Parathyroid adenoma (tissue), 2 donors: ENCODE measurements at regions not wholly inside any gene's neighbourhood (a gene's known extent, or its start where the extent isn't known, plus 50 kb on each side); places are given as distances from the start of the nearest gene placed in this dataset.

ENCODE experiments used
- H2AFZ ChIP-seq: fragments of 300-600 bp; sonication (generic); one replicate; pipeline ENCODE4 v1.7.0; 2017; ENCODE audit warnings: antibody characterized with exemption, mild to moderate bottlenecking
- H3K27ac ChIP-seq: fragments of 300-600 bp; sonication (generic); one replicate; pipeline ENCODE4 v1.7.0; 2017
- H3K27me3 ChIP-seq: fragments of 300-600 bp; sonication (generic); one replicate; pipeline ENCODE4 v1.7.0; 2017; ENCODE audit warnings: low read length; ENCODE audit not compliant: control insufficient read depth, insufficient read depth
- H3K36me3 ChIP-seq: fragments of 300-600 bp; sonication (generic); one replicate; pipeline ENCODE4 v1.7.0; 2017; ENCODE audit warnings: low read length; ENCODE audit not compliant: control insufficient read depth, insufficient read depth
- H3K4me1 ChIP-seq: fragments of 300-600 bp; sonication (generic); one replicate; pipeline ENCODE4 v1.7.0; 2017; ENCODE audit warnings: control low read depth
- H3K4me2 ChIP-seq: fragments of 300-600 bp; sonication (generic); one replicate; pipeline ENCODE4 v1.7.0; 2017; ENCODE audit warnings: low read length
- H3K4me3 ChIP-seq: fragments of 300-600 bp; sonication (generic); one replicate; pipeline ENCODE4 v1.7.0; 2017; ENCODE audit warnings: low read depth, low read length
- H3K79me2 ChIP-seq: fragments of 300-600 bp; sonication (generic); one replicate; pipeline ENCODE4 v1.7.0; 2017; ENCODE audit warnings: control low read depth
- H3K9ac ChIP-seq: fragments of 300-600 bp; sonication (generic); one replicate; pipeline ENCODE4 v1.7.0; 2017; ENCODE audit warnings: mild to moderate bottlenecking
- H3K9me3 ChIP-seq: fragments of 300-600 bp; sonication (generic); one replicate; pipeline ENCODE4 v1.7.0; 2017; ENCODE audit warnings: low read length; ENCODE audit not compliant: control insufficient read depth
- CTCF ChIP-seq: fragments of 300-600 bp; sonication (generic); IDR thresholded peaks from one replicate; pipeline ENCODE4 v1.7.0; 2017; ENCODE audit warnings: antibody characterized with exemption, mild to moderate bottlenecking
- donor health status: primary hyperparathyroidism.

GRCh38 chr4:110933341-110933740 lies 310.5 kb upstream of the PITX2 start:
- TF ChIP-seq CTCF, result no peak

GRCh38 chr4:110944501-110944900 lies 321.6 kb upstream of the PITX2 start:
- Histone ChIP-seq H3K27me3 (no peaks in the 10 kb centered on the region), H3K4me1 (no peaks in the 10 kb centered on the region), H3K4me3 (no peak overlapping the region), H3K27ac (no peak overlapping the region), H3K4me2 (no peak overlapping the region), H3K36me3 (no peaks in the 10 kb centered on the region), H3K9ac (no peak overlapping the region), H2AFZ (no peak overlapping the region), H3K79me2 (no peaks in the 10 kb centered on the region), H3K9me3 (no peaks in the 10 kb centered on the region)
- TF ChIP-seq CTCF, result no peak

More at GRCh38 chr4:110933341-110933740, 310.5 kb upstream of the PITX2 start:
- H3K36me3 ChIP-seq, result no peaks in the 10 kb centered on the region
- no peaks in the 10 kb centered on the region for H3K27me3 ChIP-seq
- no peak overlapping the region for H2AFZ ChIP-seq
- H3K4me2 ChIP-seq, result no peak overlapping the region
- no peaks in the 10 kb centered on the region for H3K79me2 ChIP-seq
- H3K27ac ChIP-seq, result no peak overlapping the region
- no peaks in the 10 kb centered on the region for H3K9me3 ChIP-seq
- H3K4me1 ChIP-seq, result no peaks in the 10 kb centered on the region
- H3K4me3 ChIP-seq, result no peak overlapping the region
- H3K9ac ChIP-seq, result no peak overlapping the region

- Histone ChIP-seq H3K36me3 (no peaks in the 10 kb centered on the region), H3K79me2 (no peaks in the 10 kb centered on the region), H3K27me3 (no peaks in the 10 kb centered on the region), H3K4me1 (no peaks in the 10 kb centered on the region), H2AFZ (no peak overlapping the region), H3K4me2 (no peak overlapping the region), H3K4me3 (no peak overlapping the region), H3K9ac (no peak overlapping the region), H3K9me3 (no peaks in the 10 kb centered on the region), H3K27ac (no peak overlapping the region)
- TF ChIP-seq CTCF, result no peak
Observed at GRCh38 chr4:110945600-110945999, 322.7 kb upstream of the PITX2 start.

GRCh38 chr4:110949542-110949941 lies 326.7 kb upstream of the PITX2 start:
- Histone ChIP-seq H3K36me3 (no peaks in the 10 kb centered on the region), H3K4me2 (no peak overlapping the region), H3K27ac (no peak overlapping the region), H3K9me3 (no peaks in the 10 kb centered on the region), H3K4me1 (no peaks in the 10 kb centered on the region), H3K79me2 (no peaks in the 10 kb centered on the region), H3K4me3 (no peak overlapping the region), H3K9ac (no peak overlapping the region), H3K27me3 (no peaks in the 10 kb centered on the region), H2AFZ (no peak overlapping the region)
- no peak for TF ChIP-seq CTCF

- Histone ChIP-seq H3K27me3 (no peaks in the 10 kb centered on the region), H3K36me3 (no peaks in the 10 kb centered on the region), H3K27ac (no peak overlapping the region), H3K4me3 (no peak overlapping the region), H3K9ac (no peak overlapping the region), H3K4me2 (no peak overlapping the region), H3K79me2 (no peaks in the 10 kb centered on the region), H3K9me3 (no peaks in the 10 kb centered on the region), H3K4me1 (no peaks in the 10 kb centered on the region), H2AFZ (no peak overlapping the region)
- no peak for TF ChIP-seq CTCF
Observed at GRCh38 chr4:110950731-110951130, 327.9 kb upstream of the PITX2 start.
